ENCODE measurements at regions not wholly inside any gene's neighbourhood (a gene's known extent, or its start where the extent isn't known, plus 50 kb on each side); places are given as distances from the start of the nearest gene placed in this dataset.
A peak's percentile ranks its signal among the peaks of the same experiment; 100 is the strongest.

GRCh38 chr6:14366872-14367271 is 249.3 kb downstream of the CD83 start:
- intact Hi-C loops (cut with micrococcal nuclease; ENCODE audit: unreplicated experiment): no loop called here
- ChIA-PET CTCF (no interaction called here), POLR2A (no interaction called here)
- Histone ChIP-seq H3K36me3 (ENCODE audit: control insufficient read depth, insufficient read depth, low read length) (no peaks in the 10 kb centered on the region), H3K4me1 (peaks cover 6% of the 10 kb centered on the region; the same call in 1 of the 2 replicates), H3K9me3 (no peaks in the 10 kb centered on the region), H3K27me3 (replicated peaks; ENCODE audit: control insufficient read depth, insufficient read depth, low read length) (no peaks in the 10 kb centered on the region), H3K4me3 (ENCODE audit: low read depth, low read length) (no peak overlapping the region)
- H3K4me3 Mint-ChIP-seq (ENCODE audit: unreplicated experiment): no peak overlapping the region
- H3K4me1 Mint-ChIP-seq (ENCODE audit: low read depth, unreplicated experiment): no peaks in the 10 kb centered on the region
- H3K27ac Mint-ChIP-seq (ENCODE audit: unreplicated experiment): no peak overlapping the region
- no peaks in the 10 kb centered on the region for H3K36me3 Mint-ChIP-seq (ENCODE audit: insufficient read depth, unreplicated experiment)
- DNase-seq: peak in 1 of 2 experiments; percentile 5
- H3K27me3 Mint-ChIP-seq (ENCODE audit: insufficient read depth, unreplicated experiment): no peaks in the 10 kb centered on the region
- BruUV-seq (replicated peaks): no TSS peak
- H3K9me3 Mint-ChIP-seq (ENCODE audit: unreplicated experiment): peaks cover 9% of the 10 kb centered on the region
- no peak for TF ChIP-seq CTCF (IDR thresholded peaks at IDR 0.05; ENCODE audit: insufficient read depth in 1 of 2, low read depth in 1 of 2, low read length in 1 of 2, severe bottlenecking in 1 of 2, unreplicated experiment in 1 of 2)

- no peak overlapping the region for H3K27ac Mint-ChIP-seq (ENCODE audit: unreplicated experiment)
- intact Hi-C loops (cut with micrococcal nuclease; ENCODE audit: unreplicated experiment): no loop called here
- ChIA-PET CTCF (no interaction called here), POLR2A (no interaction called here)
- BruUV-seq (replicated peaks): no TSS peak
- DNase-seq: no peak
- H3K4me1 Mint-ChIP-seq (ENCODE audit: low read depth, unreplicated experiment): no peaks in the 10 kb centered on the region
- no peak for TF ChIP-seq CTCF (IDR thresholded peaks at IDR 0.05; ENCODE audit: insufficient read depth in 1 of 2, low read depth in 1 of 2, low read length in 1 of 2, severe bottlenecking in 1 of 2, unreplicated experiment in 1 of 2)
- H3K4me3 Mint-ChIP-seq (ENCODE audit: unreplicated experiment): no peak overlapping the region
- H3K27me3 Mint-ChIP-seq (ENCODE audit: insufficient read depth, unreplicated experiment): no peaks in the 10 kb centered on the region
- H3K4me1 ChIP-seq: peaks cover 6% of the 10 kb centered on the region; the same call in 1 of the 2 replicates
- no peaks in the 10 kb centered on the region for H3K36me3 Mint-ChIP-seq (ENCODE audit: insufficient read depth, unreplicated experiment)
- H3K36me3 ChIP-seq (ENCODE audit: control insufficient read depth, insufficient read depth, low read length): no peaks in the 10 kb centered on the region
- peaks cover 10% of the 10 kb centered on the region for H3K9me3 Mint-ChIP-seq (ENCODE audit: unreplicated experiment)
- no peaks in the 10 kb centered on the region for H3K27me3 ChIP-seq (replicated peaks; ENCODE audit: control insufficient read depth, insufficient read depth, low read length)
- no peak overlapping the region for H3K4me3 ChIP-seq (ENCODE audit: low read depth, low read length)
- H3K9me3 ChIP-seq: no peaks in the 10 kb centered on the region
Measured at GRCh38 chr6:14367296-14367695, 249.7 kb downstream of the CD83 start.

GRCh38 chr6:14369717-14370116 is 252.1 kb downstream of the CD83 start:
- no peaks in the 10 kb centered on the region for H3K36me3 ChIP-seq (ENCODE audit: control insufficient read depth, insufficient read depth, low read length)
- Mint-ChIP-seq H3K4me1 (ENCODE audit: low read depth, unreplicated experiment) (no peaks in the 10 kb centered on the region), H3K27me3 (ENCODE audit: insufficient read depth, unreplicated experiment) (no peaks in the 10 kb centered on the region), H3K9me3 (ENCODE audit: unreplicated experiment) (peaks cover 10% of the 10 kb centered on the region), H3K27ac (ENCODE audit: unreplicated experiment) (no peak overlapping the region), H3K4me3 (ENCODE audit: unreplicated experiment) (no peak overlapping the region), H3K36me3 (ENCODE audit: insufficient read depth, unreplicated experiment) (no peaks in the 10 kb centered on the region)
- H3K4me3 ChIP-seq (ENCODE audit: low read depth, low read length): no peak overlapping the region
- no peaks in the 10 kb centered on the region for H3K27me3 ChIP-seq (replicated peaks; ENCODE audit: control insufficient read depth, insufficient read depth, low read length)
- H3K9me3 ChIP-seq: no peaks in the 10 kb centered on the region
- intact Hi-C loops (cut with micrococcal nuclease; ENCODE audit: unreplicated experiment): no loop called here
- DNase-seq: no peak
- TF ChIP-seq CTCF (IDR thresholded peaks at IDR 0.05; ENCODE audit: insufficient read depth in 1 of 2, low read depth in 1 of 2, low read length in 1 of 2, severe bottlenecking in 1 of 2, unreplicated experiment in 1 of 2): no peak
- ChIA-PET CTCF (no interaction called here), POLR2A (no interaction called here)
- BruUV-seq (replicated peaks): no TSS peak
- peaks cover 6% of the 10 kb centered on the region; the same call in 1 of the 2 replicates for H3K4me1 ChIP-seq

Data from Caco-2 (cell line).